Upper lobe of left lung (tissue), 6 donors: ENCODE measurements at regions not wholly inside any gene's neighbourhood (a gene's known extent, or its start where the extent isn't known, plus 50 kb on each side); places are given as distances from the start of the nearest gene placed in this dataset.
A peak's percentile ranks its signal among the peaks of the same experiment; 100 is the strongest.

Experiments
- ATAC-seq, 2 donors: fragments of 200-7000 bp; cut with Tn5 transposase; one replicate each; pipeline ENCODE4 v1.9.1; 2022; ENCODE audit warnings: mild to moderate bottlenecking in 2 of 2, moderate library complexity in 2 of 2; ENCODE audit not compliant: low FRiP score in 2 of 2
- DNase-seq, 2 donors: peaks; one replicate each; pipeline ENCODE4 v3.0.0-alpha.2; 2019 to 2020
- H3K27ac ChIP-seq, 4 donors: fragments of 200-600 bp; sonication (generic); one replicate each; pipeline ENCODE4 v1.5.1; 2016 to 2019
- H3K27me3 ChIP-seq, 4 donors: fragments of 200-600 bp; sonication (generic); one replicate each; pipeline ENCODE4 v1.5.1; 2017 to 2019
- H3K36me3 ChIP-seq, 4 donors: fragments of 200-600 bp; sonication (generic); one replicate each; pipeline ENCODE4 v1.5.1; 2016 to 2019
- H3K4me1 ChIP-seq, 4 donors: fragments of 200-600 bp; sonication (generic); one replicate each; pipeline ENCODE4 v1.5.1; 2018 to 2019
- H3K4me3 ChIP-seq, 4 donors: fragments of 200-600 bp; sonication (generic); one replicate each; pipeline ENCODE4 v1.5.1; 2017 to 2019; ENCODE audit warnings: mild to moderate bottlenecking in 2 of 4, moderate library complexity in 1 of 4
- H3K9me3 ChIP-seq, 4 donors: fragments of 200-600 bp; sonication (generic); one replicate each; pipeline ENCODE4 v1.5.1; 2018 to 2019
- CTCF ChIP-seq, 6 experiments: fragments of 450-650 bp in 4 of 6; fragments of 200-600 bp in 2 of 6; sonication (generic) in 2 of 6; IDR thresholded peaks; one replicate each; pipeline ENCODE4 v1.5.1; 2016 to 2019; ENCODE audit warnings: antibody characterized with exemption in 6 of 6
- EP300 ChIP-seq, 4 donors: sonication (generic); formaldehyde crosslinking; IDR thresholded peaks; one replicate each; pipeline ENCODE4 v1.5.1; 2017; ENCODE audit warnings: antibody characterized with exemption in 4 of 4, control low read depth in 2 of 4
- POLR2A ChIP-seq, 4 donors: fragments of 450-650 bp; IDR thresholded peaks; one replicate each; pipeline ENCODE4 v1.5.1; 2016 to 2017; ENCODE audit warnings: antibody characterized with exemption in 4 of 4, mild to moderate bottlenecking in 2 of 4
- POLR2AphosphoS5 ChIP-seq, 2 donors: sonication (generic); formaldehyde crosslinking; IDR thresholded peaks; one replicate each; pipeline ENCODE4 v1.5.1; 2017; ENCODE audit warnings: antibody characterized with exemption in 2 of 2
- WGBS, 2 donors: methylation state at CpG; one replicate each; pipeline ENCODE4 v1.1.5; 2017 to 2018; 5-methylcytosine and 5-hydroxymethylcytosine counted together
- donor health status: DM: no; HTN: no; CAD: no; lungs with moderate emphysema.
- donor health status: DM: no; HTN: yes; CAD: no; lungs with severe emphysema.

GRCh38 chr10:131844529-131845084 lies 56.2 kb upstream of the PPP2R2D start:
- no peaks in the 10 kb centered on the region for H3K27me3 ChIP-seq
- DNase-seq (peak in 1 of 2 donors; percentile 2), ATAC-seq (no peak)
- TF ChIP-seq EP300 (IDR thresholded peaks at IDR 0.05): no peak
- H3K36me3 ChIP-seq: no peaks in the 10 kb centered on the region
- H3K4me3 ChIP-seq: no peak overlapping the region
- 81 to 92% methylated on average over 22 of the region's 22 CpGs for WGBS, 2 donors
- no peaks in the 10 kb centered on the region for H3K4me1 ChIP-seq
- H3K27ac ChIP-seq: no peak overlapping the region
- no peaks in the 10 kb centered on the region for H3K9me3 ChIP-seq

GRCh38 chr10:131845505-131846239 lies 55.1 kb upstream of the PPP2R2D start:
- Histone ChIP-seq H3K27me3 (no peaks in the 10 kb centered on the region), H3K9me3 (no peaks in the 10 kb centered on the region), H3K4me3 (no peak overlapping the region), H3K27ac (no peak overlapping the region), H3K36me3 (no peaks in the 10 kb centered on the region), H3K4me1 (no peaks in the 10 kb centered on the region)
- ATAC-seq (no peak), DNase-seq (peak; percentile 11 to 49)
- TF ChIP-seq EP300 (IDR thresholded peaks at IDR 0.05) (no peak), POLR2A (IDR thresholded peaks at IDR 0.05) (no peak), POLR2AphosphoS5 (IDR thresholded peaks at IDR 0.05) (no peak), CTCF (IDR thresholded peaks at IDR 0.05) (no peak)
- WGBS, 2 donors: 83 to 87% methylated on average over 23 to 26 of the region's 26 CpGs

GRCh38 chr10:131846240-131847101 lies 54.3 kb upstream of the PPP2R2D start:
- Histone ChIP-seq H3K9me3 (no peaks in the 10 kb centered on the region), H3K36me3 (no peaks in the 10 kb centered on the region), H3K27ac (no peak overlapping the region), H3K4me1 (no peaks in the 10 kb centered on the region), H3K27me3 (no peaks in the 10 kb centered on the region), H3K4me3 (no peak overlapping the region)
- TF ChIP-seq CTCF (IDR thresholded peaks at IDR 0.05) (no peak), POLR2A (IDR thresholded peaks at IDR 0.05) (no peak), EP300 (IDR thresholded peaks at IDR 0.05) (no peak), POLR2AphosphoS5 (IDR thresholded peaks at IDR 0.05) (no peak)
- WGBS, 2 donors: 55 to 60% methylated on average over 16 to 26 of the region's 26 CpGs
- ATAC-seq (no peak), DNase-seq (peak; percentile 19 to 58)

GRCh38 chr10:131847241-131847783 lies 53.5 kb upstream of the PPP2R2D start:
- no peak for TF ChIP-seq POLR2AphosphoS5 (IDR thresholded peaks at IDR 0.05)
- TF ChIP-seq EP300 (IDR thresholded peaks at IDR 0.05): no peak
- Histone ChIP-seq H3K9me3 (no peaks in the 10 kb centered on the region), H3K4me1 (no peaks in the 10 kb centered on the region), H3K27me3 (no peaks in the 10 kb centered on the region), H3K36me3 (no peaks in the 10 kb centered on the region), H3K27ac (no peak overlapping the region), H3K4me3 (no peak overlapping the region)
- ATAC-seq (no peak), DNase-seq (peak; percentile 13 to 61)
- 88 to 91% methylated on average over 22 to 25 of the region's 25 CpGs for WGBS, 2 donors

- H3K27me3 ChIP-seq: no peaks in the 10 kb centered on the region
- no peaks in the 10 kb centered on the region for H3K4me1 ChIP-seq
- no peaks in the 10 kb centered on the region for H3K9me3 ChIP-seq
- ATAC-seq: peak in 1 of 2 donors; percentile 22
- WGBS, 2 donors: 62 to 100% methylated on average over 1 to 11 of the region's 11 CpGs
- TF ChIP-seq POLR2AphosphoS5 (IDR thresholded peaks at IDR 0.05) (no peak), POLR2A (IDR thresholded peaks at IDR 0.05) (no peak), EP300 (IDR thresholded peaks at IDR 0.05) (no peak), CTCF (IDR thresholded peaks at IDR 0.05) (no peak)
- H3K4me3 ChIP-seq: no peak overlapping the region
- peak; percentile 17 to 50 for DNase-seq
- no peak overlapping the region for H3K27ac ChIP-seq
- H3K36me3 ChIP-seq: no peaks in the 10 kb centered on the region
These were observed 52.5 kb upstream of the PPP2R2D start for GRCh38 chr10:131848296-131848695.
